GM23338 (cell line): ENCODE measurements at regions not wholly inside any gene's neighbourhood (a gene's known extent, or its start where the extent isn't known, plus 50 kb on each side); places are given as distances from the start of the nearest gene placed in this dataset.

Source experiments
- ATAC-seq: fragments of 200-7000 bp; cut with Tn5 transposase; 3 replicates; pipeline ENCODE4 v1.9.1; 2020
- DNase-seq: peaks from one replicate; pipeline ENCODE4 v3.0.0-alpha.2; 2015; ENCODE audit warnings: low spot score
- H2AFZ ChIP-seq: fragments of 200-600 bp; sonication (generic); 2 replicates; pipeline ENCODE4 v1.8.0; 2016; ENCODE audit warnings: antibody characterized with exemption, mild to moderate bottlenecking, moderate library complexity
- H3F3A ChIP-seq: fragments of 200-600 bp; sonication (generic); replicated peaks from 2 replicates; pipeline ENCODE4 v1.8.0; 2017; ENCODE audit warnings: antibody characterized with exemption, mixed run types, low read depth
- H3K27ac ChIP-seq: fragments of 200-600 bp; sonication (generic); 2 replicates; pipeline ENCODE4 v1.6.1; 2016; ENCODE audit warnings: low read depth
- H3K27me3 ChIP-seq: fragments of 200-600 bp; sonication (generic); 2 replicates; pipeline ENCODE4 v1.8.0; 2016; ENCODE audit warnings: mild to moderate bottlenecking, mixed run types, moderate library complexity; ENCODE audit not compliant: insufficient read depth
- H3K36me3 ChIP-seq: fragments of 200-600 bp; sonication (generic); 2 replicates; pipeline ENCODE4 v1.8.0; 2016; ENCODE audit warnings: mild to moderate bottlenecking; ENCODE audit not compliant: insufficient read depth
- H3K4me1 ChIP-seq: fragments of 200-600 bp; sonication (generic); 2 replicates; pipeline ENCODE4 v1.8.0; 2016; ENCODE audit warnings: mild to moderate bottlenecking, moderate library complexity; ENCODE audit not compliant: insufficient read depth
- H3K4me2 ChIP-seq: fragments of 200-600 bp; sonication (generic); 2 replicates; pipeline ENCODE4 v1.7.1; 2017; ENCODE audit warnings: mixed run types
- H3K4me3 ChIP-seq: fragments of 200-600 bp; sonication (generic); 2 replicates; pipeline ENCODE4 v1.6.1; 2016; ENCODE audit warnings: mixed run types
- H3K79me2 ChIP-seq: fragments of 200-600 bp; sonication (generic); replicated peaks from 2 replicates; pipeline ENCODE4 v1.8.0; 2017; ENCODE audit warnings: mild to moderate bottlenecking; ENCODE audit not compliant: insufficient read depth
- H3K9me2 ChIP-seq: fragments of 200-600 bp; sonication (generic); 2 replicates; pipeline ENCODE4 v1.8.0; 2017; ENCODE audit not compliant: insufficient read depth
- H4K20me1 ChIP-seq: fragments of 200-600 bp; sonication (generic); replicated peaks from 2 replicates; pipeline ENCODE4 v1.8.0; 2017; ENCODE audit warnings: mild to moderate bottlenecking; ENCODE audit not compliant: insufficient read depth
- H3K27ac Mint-ChIP-seq: 2 replicates; pipeline ENCODE4 v1.8.0; 2020; ENCODE audit warnings: inconsistent platforms, mild to moderate bottlenecking, moderate library complexity, mixed read lengths
- H3K27me3 Mint-ChIP-seq: 3 replicates; pipeline ENCODE4 v1.8.0; 2022; ENCODE audit warnings: low read depth, mild to moderate bottlenecking, moderate library complexity, mixed read lengths, inconsistent platforms; ENCODE audit not compliant: insufficient read depth, poor library complexity
- H3K36me3 Mint-ChIP-seq: 3 replicates; pipeline ENCODE4 v1.8.0; 2021; ENCODE audit warnings: low read depth, mild to moderate bottlenecking, inconsistent platforms, moderate library complexity, mixed read lengths
- H3K4me1 Mint-ChIP-seq: 3 replicates; pipeline ENCODE4 v1.8.0; 2020; ENCODE audit warnings: mild to moderate bottlenecking, inconsistent platforms, mixed read lengths
- H3K4me3 Mint-ChIP-seq: 3 replicates; pipeline ENCODE4 v1.8.0; 2021; ENCODE audit warnings: moderate library complexity, mild to moderate bottlenecking, inconsistent platforms, mixed read lengths
- H3K9me3 Mint-ChIP-seq: 3 replicates; pipeline ENCODE4 v1.8.0; 2020; ENCODE audit warnings: moderate library complexity, mild to moderate bottlenecking, inconsistent platforms, mixed read lengths
- CREB1 ChIP-seq: fragments of 250-450 bp; sonication (Bioruptor Pico); IDR thresholded peaks from 2 replicates; pipeline ENCODE4 v1.5.0; 2020; ENCODE audit warnings: low read depth, mild to moderate bottlenecking, moderate library complexity
- EZH2 ChIP-seq: fragments of 200-600 bp; sonication (generic); IDR thresholded peaks from one replicate; pipeline ENCODE4 v1.8.0; 2017; ENCODE audit warnings: antibody characterized with exemption, mild to moderate bottlenecking, low read depth; ENCODE audit not compliant: unreplicated experiment
- EZH2phosphoT487 ChIP-seq: fragments of 200-600 bp; sonication (generic); IDR thresholded peaks from one replicate; pipeline ENCODE4 v1.8.1; 2018; ENCODE audit warnings: antibody characterized with exemption; ENCODE audit not compliant: unreplicated experiment
- JUNB ChIP-seq: IDR thresholded peaks from one replicate; pipeline ENCODE4 v1.6.1; 2016; ENCODE audit warnings: antibody characterized with exemption; ENCODE audit not compliant: unreplicated experiment
- NANOG ChIP-seq: IDR thresholded peaks from 2 replicates; pipeline ENCODE4 v1.6.1; 2016; ENCODE audit warnings: antibody characterized with exemption, borderline replicate concordance
- POLR2AphosphoS5 ChIP-seq: IDR thresholded peaks from 2 replicates; pipeline ENCODE4 v1.6.1; 2016; ENCODE audit warnings: antibody characterized with exemption, low read depth
- STAT1 ChIP-seq: IDR thresholded peaks from one replicate; pipeline ENCODE4 v1.6.1; 2016; ENCODE audit warnings: antibody characterized with exemption; ENCODE audit not compliant: unreplicated experiment
- ZNF114 ChIP-seq: fragments of 250-450 bp; sonication (Bioruptor Pico); IDR thresholded peaks from 2 replicates; pipeline ENCODE4 v1.5.0; 2020; ENCODE audit warnings: mild to moderate bottlenecking, moderate library complexity
- ZNF331 ChIP-seq: fragments of 250-450 bp; sonication (Bioruptor Pico); IDR thresholded peaks from 2 replicates; pipeline ENCODE4 v1.5.0; 2020; ENCODE audit warnings: low read depth, mild to moderate bottlenecking, moderate library complexity
- TF ChIP-seq, protein P1 (sequence below): fragments of 250-450 bp; sonication (Bioruptor Pico); IDR thresholded peaks from 2 replicates; pipeline ENCODE4 v1.5.0; 2020; ENCODE audit warnings: mild to moderate bottlenecking, moderate library complexity
- TF ChIP-seq, protein P2 (sequence below): IDR thresholded peaks from 2 replicates; pipeline ENCODE4 v1.6.1; 2016; ENCODE audit warnings: antibody characterized with exemption
- TF ChIP-seq, protein P3 (sequence below): IDR thresholded peaks from one replicate; pipeline ENCODE4 v1.6.1; 2018; ENCODE audit warnings: antibody characterized with exemption; ENCODE audit not compliant: unreplicated experiment
- TF ChIP-seq, protein P4 (sequence below), 2 experiments: fragments of 200-600 bp in 1 of 2; sonication (generic) in 1 of 2; conservative IDR thresholded peaks; 2 replicates each; pipeline versions ENCODE4 v1.5.1 to v1.6.1; 2016 to 2017; ENCODE audit warnings: antibody characterized with exemption in 2 of 2, low read depth in 2 of 2, mild to moderate bottlenecking in 2 of 2, moderate library complexity in 1 of 2

DNA sequence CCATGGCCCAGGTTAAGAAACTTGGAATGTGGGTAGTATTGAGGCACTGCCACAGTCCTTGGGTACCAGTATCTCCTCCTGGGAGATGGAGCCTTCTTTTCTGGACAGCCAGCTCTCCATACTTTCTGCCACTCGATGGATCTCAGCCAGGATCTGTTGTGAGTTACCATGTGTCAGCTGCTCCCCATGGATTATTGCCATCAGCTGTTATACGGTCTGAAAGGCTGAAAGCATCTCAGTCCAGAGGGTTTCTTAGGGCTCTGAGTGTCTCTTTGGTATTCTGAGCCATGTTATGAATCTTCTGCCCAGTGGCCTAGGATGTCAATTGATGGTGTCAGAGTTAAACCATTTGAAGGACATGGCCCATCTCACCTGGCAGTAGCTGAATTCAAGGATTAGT, 197.5 kb downstream of the C7orf25 start:
- ATAC-seq (no peak), DNase-seq (no peak)
- Histone ChIP-seq H3K4me3 (no peak overlapping the region), H3K4me2 (no peak overlapping the region), H2AFZ (no peak overlapping the region), H3F3A (no peaks in the 10 kb centered on the region), H3K9me2 (peaks cover 25% of the 10 kb centered on the region; the same call in 1 of the 2 replicates), H3K4me1 (no peaks in the 10 kb centered on the region), H3K79me2 (no peaks in the 10 kb centered on the region), H4K20me1 (no peaks in the 10 kb centered on the region), H3K36me3 (no peaks in the 10 kb centered on the region), H3K27ac (no peak overlapping the region), H3K27me3 (no peaks in the 10 kb centered on the region)
- no peak overlapping the region for H3K4me3 Mint-ChIP-seq
- no peak for TF ChIP-seq JUNB
- no peak for TF ChIP-seq ZNF331 (CRISPR knock-in tag)
- TF ChIP-seq ZNF114 (CRISPR knock-in tag): no peak
- TF ChIP-seq, protein P1, sequence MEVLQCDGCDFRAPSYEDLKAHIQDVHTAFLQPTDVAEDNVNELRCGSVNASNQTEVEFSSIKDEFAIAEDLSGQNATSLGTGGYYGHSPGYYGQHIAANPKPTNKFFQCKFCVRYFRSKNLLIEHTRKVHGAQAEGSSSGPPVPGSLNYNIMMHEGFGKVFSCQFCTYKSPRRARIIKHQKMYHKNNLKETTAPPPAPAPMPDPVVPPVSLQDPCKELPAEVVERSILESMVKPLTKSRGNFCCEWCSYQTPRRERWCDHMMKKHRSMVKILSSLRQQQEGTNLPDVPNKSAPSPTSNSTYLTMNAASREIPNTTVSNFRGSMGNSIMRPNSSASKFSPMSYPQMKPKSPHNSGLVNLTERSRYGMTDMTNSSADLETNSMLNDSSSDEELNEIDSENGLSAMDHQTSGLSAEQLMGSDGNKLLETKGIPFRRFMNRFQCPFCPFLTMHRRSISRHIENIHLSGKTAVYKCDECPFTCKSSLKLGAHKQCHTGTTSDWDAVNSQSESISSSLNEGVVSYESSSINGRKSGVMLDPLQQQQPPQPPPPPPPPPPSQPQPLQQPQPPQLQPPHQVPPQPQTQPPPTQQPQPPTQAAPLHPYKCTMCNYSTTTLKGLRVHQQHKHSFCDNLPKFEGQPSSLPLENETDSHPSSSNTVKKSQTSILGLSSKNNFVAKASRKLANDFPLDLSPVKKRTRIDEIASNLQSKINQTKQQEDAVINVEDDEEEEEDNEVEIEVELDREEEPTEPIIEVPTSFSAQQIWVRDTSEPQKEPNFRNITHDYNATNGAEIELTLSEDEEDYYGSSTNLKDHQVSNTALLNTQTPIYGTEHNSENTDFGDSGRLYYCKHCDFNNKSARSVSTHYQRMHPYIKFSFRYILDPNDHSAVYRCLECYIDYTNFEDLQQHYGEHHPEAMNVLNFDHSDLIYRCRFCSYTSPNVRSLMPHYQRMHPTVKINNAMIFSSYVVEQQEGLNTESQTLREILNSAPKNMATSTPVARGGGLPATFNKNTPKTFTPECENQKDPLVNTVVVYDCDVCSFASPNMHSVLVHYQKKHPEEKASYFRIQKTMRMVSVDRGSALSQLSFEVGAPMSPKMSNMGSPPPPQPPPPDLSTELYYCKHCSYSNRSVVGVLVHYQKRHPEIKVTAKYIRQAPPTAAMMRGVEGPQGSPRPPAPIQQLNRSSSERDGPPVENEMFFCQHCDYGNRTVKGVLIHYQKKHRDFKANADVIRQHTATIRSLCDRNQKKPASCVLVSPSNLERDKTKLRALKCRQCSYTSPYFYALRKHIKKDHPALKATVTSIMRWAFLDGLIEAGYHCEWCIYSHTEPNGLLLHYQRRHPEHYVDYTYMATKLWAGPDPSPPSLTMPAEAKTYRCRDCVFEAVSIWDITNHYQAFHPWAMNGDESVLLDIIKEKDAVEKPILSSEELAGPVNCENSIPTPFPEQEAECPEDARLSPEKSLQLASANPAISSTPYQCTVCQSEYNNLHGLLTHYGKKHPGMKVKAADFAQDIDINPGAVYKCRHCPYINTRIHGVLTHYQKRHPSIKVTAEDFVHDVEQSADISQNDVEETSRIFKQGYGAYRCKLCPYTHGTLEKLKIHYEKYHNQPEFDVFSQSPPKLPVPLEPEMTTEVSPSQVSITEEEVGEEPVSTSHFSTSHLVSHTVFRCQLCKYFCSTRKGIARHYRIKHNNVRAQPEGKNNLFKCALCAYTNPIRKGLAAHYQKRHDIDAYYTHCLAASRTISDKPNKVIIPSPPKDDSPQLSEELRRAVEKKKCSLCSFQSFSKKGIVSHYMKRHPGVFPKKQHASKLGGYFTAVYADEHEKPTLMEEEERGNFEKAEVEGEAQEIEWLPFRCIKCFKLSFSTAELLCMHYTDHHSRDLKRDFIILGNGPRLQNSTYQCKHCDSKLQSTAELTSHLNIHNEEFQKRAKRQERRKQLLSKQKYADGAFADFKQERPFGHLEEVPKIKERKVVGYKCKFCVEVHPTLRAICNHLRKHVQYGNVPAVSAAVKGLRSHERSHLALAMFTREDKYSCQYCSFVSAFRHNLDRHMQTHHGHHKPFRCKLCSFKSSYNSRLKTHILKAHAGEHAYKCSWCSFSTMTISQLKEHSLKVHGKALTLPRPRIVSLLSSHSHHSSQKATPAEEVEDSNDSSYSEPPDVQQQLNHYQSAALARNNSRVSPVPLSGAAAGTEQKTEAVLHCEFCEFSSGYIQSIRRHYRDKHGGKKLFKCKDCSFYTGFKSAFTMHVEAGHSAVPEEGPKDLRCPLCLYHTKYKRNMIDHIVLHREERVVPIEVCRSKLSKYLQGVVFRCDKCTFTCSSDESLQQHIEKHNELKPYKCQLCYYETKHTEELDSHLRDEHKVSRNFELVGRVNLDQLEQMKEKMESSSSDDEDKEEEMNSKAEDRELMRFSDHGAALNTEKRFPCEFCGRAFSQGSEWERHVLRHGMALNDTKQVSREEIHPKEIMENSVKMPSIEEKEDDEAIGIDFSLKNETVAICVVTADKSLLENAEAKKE: no peak
- TF ChIP-seq, protein P2, sequence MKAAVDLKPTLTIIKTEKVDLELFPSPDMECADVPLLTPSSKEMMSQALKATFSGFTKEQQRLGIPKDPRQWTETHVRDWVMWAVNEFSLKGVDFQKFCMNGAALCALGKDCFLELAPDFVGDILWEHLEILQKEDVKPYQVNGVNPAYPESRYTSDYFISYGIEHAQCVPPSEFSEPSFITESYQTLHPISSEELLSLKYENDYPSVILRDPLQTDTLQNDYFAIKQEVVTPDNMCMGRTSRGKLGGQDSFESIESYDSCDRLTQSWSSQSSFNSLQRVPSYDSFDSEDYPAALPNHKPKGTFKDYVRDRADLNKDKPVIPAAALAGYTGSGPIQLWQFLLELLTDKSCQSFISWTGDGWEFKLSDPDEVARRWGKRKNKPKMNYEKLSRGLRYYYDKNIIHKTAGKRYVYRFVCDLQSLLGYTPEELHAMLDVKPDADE: no peak
- TF ChIP-seq EZH2phosphoT487: no peak
- TF ChIP-seq, protein P3, sequence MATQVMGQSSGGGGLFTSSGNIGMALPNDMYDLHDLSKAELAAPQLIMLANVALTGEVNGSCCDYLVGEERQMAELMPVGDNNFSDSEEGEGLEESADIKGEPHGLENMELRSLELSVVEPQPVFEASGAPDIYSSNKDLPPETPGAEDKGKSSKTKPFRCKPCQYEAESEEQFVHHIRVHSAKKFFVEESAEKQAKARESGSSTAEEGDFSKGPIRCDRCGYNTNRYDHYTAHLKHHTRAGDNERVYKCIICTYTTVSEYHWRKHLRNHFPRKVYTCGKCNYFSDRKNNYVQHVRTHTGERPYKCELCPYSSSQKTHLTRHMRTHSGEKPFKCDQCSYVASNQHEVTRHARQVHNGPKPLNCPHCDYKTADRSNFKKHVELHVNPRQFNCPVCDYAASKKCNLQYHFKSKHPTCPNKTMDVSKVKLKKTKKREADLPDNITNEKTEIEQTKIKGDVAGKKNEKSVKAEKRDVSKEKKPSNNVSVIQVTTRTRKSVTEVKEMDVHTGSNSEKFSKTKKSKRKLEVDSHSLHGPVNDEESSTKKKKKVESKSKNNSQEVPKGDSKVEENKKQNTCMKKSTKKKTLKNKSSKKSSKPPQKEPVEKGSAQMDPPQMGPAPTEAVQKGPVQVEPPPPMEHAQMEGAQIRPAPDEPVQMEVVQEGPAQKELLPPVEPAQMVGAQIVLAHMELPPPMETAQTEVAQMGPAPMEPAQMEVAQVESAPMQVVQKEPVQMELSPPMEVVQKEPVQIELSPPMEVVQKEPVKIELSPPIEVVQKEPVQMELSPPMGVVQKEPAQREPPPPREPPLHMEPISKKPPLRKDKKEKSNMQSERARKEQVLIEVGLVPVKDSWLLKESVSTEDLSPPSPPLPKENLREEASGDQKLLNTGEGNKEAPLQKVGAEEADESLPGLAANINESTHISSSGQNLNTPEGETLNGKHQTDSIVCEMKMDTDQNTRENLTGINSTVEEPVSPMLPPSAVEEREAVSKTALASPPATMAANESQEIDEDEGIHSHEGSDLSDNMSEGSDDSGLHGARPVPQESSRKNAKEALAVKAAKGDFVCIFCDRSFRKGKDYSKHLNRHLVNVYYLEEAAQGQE: no peak
- no peak for TF ChIP-seq EZH2
- no peak for TF ChIP-seq STAT1
- no peak for TF ChIP-seq CREB1 (CRISPR knock-in tag)
- TF ChIP-seq, protein P4, sequence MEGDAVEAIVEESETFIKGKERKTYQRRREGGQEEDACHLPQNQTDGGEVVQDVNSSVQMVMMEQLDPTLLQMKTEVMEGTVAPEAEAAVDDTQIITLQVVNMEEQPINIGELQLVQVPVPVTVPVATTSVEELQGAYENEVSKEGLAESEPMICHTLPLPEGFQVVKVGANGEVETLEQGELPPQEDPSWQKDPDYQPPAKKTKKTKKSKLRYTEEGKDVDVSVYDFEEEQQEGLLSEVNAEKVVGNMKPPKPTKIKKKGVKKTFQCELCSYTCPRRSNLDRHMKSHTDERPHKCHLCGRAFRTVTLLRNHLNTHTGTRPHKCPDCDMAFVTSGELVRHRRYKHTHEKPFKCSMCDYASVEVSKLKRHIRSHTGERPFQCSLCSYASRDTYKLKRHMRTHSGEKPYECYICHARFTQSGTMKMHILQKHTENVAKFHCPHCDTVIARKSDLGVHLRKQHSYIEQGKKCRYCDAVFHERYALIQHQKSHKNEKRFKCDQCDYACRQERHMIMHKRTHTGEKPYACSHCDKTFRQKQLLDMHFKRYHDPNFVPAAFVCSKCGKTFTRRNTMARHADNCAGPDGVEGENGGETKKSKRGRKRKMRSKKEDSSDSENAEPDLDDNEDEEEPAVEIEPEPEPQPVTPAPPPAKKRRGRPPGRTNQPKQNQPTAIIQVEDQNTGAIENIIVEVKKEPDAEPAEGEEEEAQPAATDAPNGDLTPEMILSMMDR (conservative IDR thresholded peaks at IDR 0.05; ENCODE audit: low read depth in 2 of 2): no peak
- TF ChIP-seq POLR2AphosphoS5: no peak
- no peak for TF ChIP-seq NANOG
- no peaks in the 10 kb centered on the region for H3K36me3 Mint-ChIP-seq
- no peak overlapping the region for H3K27ac Mint-ChIP-seq
- H3K4me1 Mint-ChIP-seq: peaks cover 1% of the 10 kb centered on the region; the same call in 2 of the 3 replicates
- H3K9me3 Mint-ChIP-seq: peaks cover 9% of the 10 kb centered on the region; the same call in 1 of the 3 replicates
- no peaks in the 10 kb centered on the region for H3K27me3 Mint-ChIP-seq
